ENCODE measurements at regions not wholly inside any gene's neighbourhood (a gene's known extent, or its start where the extent isn't known, plus 50 kb on each side); places are given as distances from the start of the nearest gene placed in this dataset.
"Not testable (repeated sequence)": the region's sequence is repeated elsewhere in the genome, so short reads cannot be mapped to it uniquely, and the experiment has no call there.

- not testable (repeated sequence) for FAIRE-seq
Observed at GRCh38 chr6:126673749-126674148, 333.8 kb downstream of the CENPW start.

- no peak for FAIRE-seq
Observed at GRCh38 chr6:126682440-126682839, 342.5 kb downstream of the CENPW start.

GRCh38 chr6:126685182-126685581 lies 345.3 kb downstream of the CENPW start:
- FAIRE-seq = no peak

- FAIRE-seq = no peak
Observed at GRCh38 chr6:126696921-126697693, 357.2 kb downstream of the CENPW start.

GRCh38 chr6:126698732-126699240 lies 358.9 kb downstream of the CENPW start:
- no peak for FAIRE-seq

- FAIRE-seq = no peak
Observed at GRCh38 chr6:126701676-126702560, 362.0 kb downstream of the CENPW start.

- no peak for FAIRE-seq
Observed at GRCh38 chr6:126716032-126716431, 376.1 kb downstream of the CENPW start.

- FAIRE-seq = no peak
Observed at GRCh38 chr6:126716826-126717509, 377.1 kb downstream of the CENPW start.

GRCh38 chr6:126718600-126719327 lies 378.8 kb downstream of the CENPW start:
- no peak for FAIRE-seq

- FAIRE-seq = no peak
Observed at GRCh38 chr6:126720304-126720703, 380.4 kb downstream of the CENPW start.

- no peak for FAIRE-seq
Observed at GRCh38 chr6:126721581-126722160, 381.8 kb downstream of the CENPW start.

GRCh38 chr6:126722411-126722810 lies 382.5 kb downstream of the CENPW start:
- FAIRE-seq = no peak

GRCh38 chr6:126723541-126724170 lies 383.7 kb downstream of the CENPW start:
- FAIRE-seq = no peak

- FAIRE-seq = no peak
Observed at GRCh38 chr6:126724821-126725220, 384.9 kb downstream of the CENPW start.

GRCh38 chr6:126726454-126726853 lies 386.5 kb downstream of the CENPW start:
- FAIRE-seq = not testable (repeated sequence)

- no peak for FAIRE-seq
Observed at GRCh38 chr6:126738146-126738545, 380.3 kb upstream of the RSPO3 start.

- FAIRE-seq = no peak
Observed at GRCh38 chr6:126738641-126739040, 379.8 kb upstream of the RSPO3 start.

GRCh38 chr6:126743076-126743475 lies 375.4 kb upstream of the RSPO3 start:
- FAIRE-seq = no peak

- no peak for FAIRE-seq
Observed at GRCh38 chr6:126747728-126748540, 370.5 kb upstream of the RSPO3 start.

- no peak for FAIRE-seq
Observed at GRCh38 chr6:126753606-126754005, 364.9 kb upstream of the RSPO3 start.

- FAIRE-seq = no peak
Observed at GRCh38 chr6:126761854-126762253, 356.6 kb upstream of the RSPO3 start.

Measured in islet of Langerhans (tissue), 1 donor.